ENCODE measurements at regions not wholly inside any gene's neighbourhood (a gene's known extent, or its start where the extent isn't known, plus 50 kb on each side); places are given as distances from the start of the nearest gene placed in this dataset.
"Not testable (repeated sequence)": the region's sequence is repeated elsewhere in the genome, so short reads cannot be mapped to it uniquely, and the experiment has no call there.

- not testable (repeated sequence) for TF ChIP-seq SUZ12 (IDR thresholded peaks at IDR 0.05; ENCODE audit: extremely low read depth, insufficient read depth, insufficient read length); ZNF274 (IDR thresholded peaks at IDR 0.05; ENCODE audit: low read depth, low read length); YY1 (IDR thresholded peaks at IDR 0.05; ENCODE audit: insufficient read depth, insufficient read length)
Observed at GRCh38 chr20:6693808-6694198, 73.7 kb upstream of the BMP2 start.

Data from NT2/D1 (cell line).